ENCODE measurements at regions not wholly inside any gene's neighbourhood (a gene's known extent, or its start where the extent isn't known, plus 50 kb on each side); places are given as distances from the start of the nearest gene placed in this dataset.

DNA sequence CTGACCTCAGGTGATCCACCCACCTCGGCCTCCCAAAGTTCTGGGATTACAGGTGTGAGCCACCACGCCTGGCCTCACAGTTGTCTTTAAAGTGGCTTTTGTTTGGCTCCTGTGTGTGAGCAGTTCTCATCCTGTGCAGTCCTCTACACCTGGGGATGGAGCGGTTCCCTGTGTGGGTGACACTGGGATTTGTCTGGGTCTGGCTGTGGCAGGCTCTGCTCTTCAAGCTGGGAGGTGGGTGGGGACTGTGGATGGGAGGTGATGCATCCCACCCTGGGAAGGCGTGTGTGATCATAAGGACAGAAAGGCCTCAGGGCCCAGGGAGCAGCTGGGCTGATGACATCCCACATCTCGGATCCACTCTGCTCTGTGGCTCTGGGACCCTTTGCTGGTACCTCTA is 1266.8 kb downstream of the BRD1 start:
- in situ Hi-C loops (cut with HindIII; ENCODE audit: low pct_unique_long_range_greater_than_20kb, low sequenced_read_pairs), result no loop called here
- Histone ChIP-seq H3K9me3 (ENCODE audit: control insufficient read depth, insufficient read depth, low read depth, low read length) (no peaks in the 10 kb centered on the region), H3K4me1 (ENCODE audit: control insufficient read depth, insufficient read depth, low read length) (no peaks in the 10 kb centered on the region), H3K36me3 (ENCODE audit: control insufficient read depth, insufficient read depth, low read length) (no peaks in the 10 kb centered on the region), H3K4me3 (ENCODE audit: low read depth in 2 of 2, low read length in 2 of 2) (no peak overlapping the region), H3K27ac (ENCODE audit: low read length) (no peak overlapping the region), H3K27me3 (ENCODE audit: control insufficient read depth, insufficient read depth, low read length) (no peaks in the 10 kb centered on the region; the same call in 1 of the 2 replicates)
- CTCF ChIA-PET, result no interaction called here
- intact Hi-C loops (cut with micrococcal nuclease; ENCODE audit: unreplicated experiment), result no loop called here
- DNase-seq (ENCODE audit: low read depth, low spot score), result no peak
- POLR2A ChIA-PET, result no interaction called here
- BruUV-seq (replicated peaks), result no TSS peak
- ATAC-seq, result no peak
- TF ChIP-seq TCF7L2 (IDR thresholded peaks at IDR 0.05; ENCODE audit: low read depth, low read length) (no peak), SIN3A (IDR thresholded peaks at IDR 0.05; ENCODE audit: borderline replicate concordance, insufficient read depth, low read depth, low read length) (no peak), POLR2AphosphoS5 (IDR thresholded peaks at IDR 0.05; ENCODE audit: low read depth, low read length) (no peak)
- TF ChIP-seq, protein P1, sequence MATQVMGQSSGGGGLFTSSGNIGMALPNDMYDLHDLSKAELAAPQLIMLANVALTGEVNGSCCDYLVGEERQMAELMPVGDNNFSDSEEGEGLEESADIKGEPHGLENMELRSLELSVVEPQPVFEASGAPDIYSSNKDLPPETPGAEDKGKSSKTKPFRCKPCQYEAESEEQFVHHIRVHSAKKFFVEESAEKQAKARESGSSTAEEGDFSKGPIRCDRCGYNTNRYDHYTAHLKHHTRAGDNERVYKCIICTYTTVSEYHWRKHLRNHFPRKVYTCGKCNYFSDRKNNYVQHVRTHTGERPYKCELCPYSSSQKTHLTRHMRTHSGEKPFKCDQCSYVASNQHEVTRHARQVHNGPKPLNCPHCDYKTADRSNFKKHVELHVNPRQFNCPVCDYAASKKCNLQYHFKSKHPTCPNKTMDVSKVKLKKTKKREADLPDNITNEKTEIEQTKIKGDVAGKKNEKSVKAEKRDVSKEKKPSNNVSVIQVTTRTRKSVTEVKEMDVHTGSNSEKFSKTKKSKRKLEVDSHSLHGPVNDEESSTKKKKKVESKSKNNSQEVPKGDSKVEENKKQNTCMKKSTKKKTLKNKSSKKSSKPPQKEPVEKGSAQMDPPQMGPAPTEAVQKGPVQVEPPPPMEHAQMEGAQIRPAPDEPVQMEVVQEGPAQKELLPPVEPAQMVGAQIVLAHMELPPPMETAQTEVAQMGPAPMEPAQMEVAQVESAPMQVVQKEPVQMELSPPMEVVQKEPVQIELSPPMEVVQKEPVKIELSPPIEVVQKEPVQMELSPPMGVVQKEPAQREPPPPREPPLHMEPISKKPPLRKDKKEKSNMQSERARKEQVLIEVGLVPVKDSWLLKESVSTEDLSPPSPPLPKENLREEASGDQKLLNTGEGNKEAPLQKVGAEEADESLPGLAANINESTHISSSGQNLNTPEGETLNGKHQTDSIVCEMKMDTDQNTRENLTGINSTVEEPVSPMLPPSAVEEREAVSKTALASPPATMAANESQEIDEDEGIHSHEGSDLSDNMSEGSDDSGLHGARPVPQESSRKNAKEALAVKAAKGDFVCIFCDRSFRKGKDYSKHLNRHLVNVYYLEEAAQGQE (IDR thresholded peaks at IDR 0.05; ENCODE audit: insufficient read depth in 1 of 2, low read depth in 2 of 2, low read length in 1 of 2), result no peak
- TF ChIP-seq, protein P2, sequence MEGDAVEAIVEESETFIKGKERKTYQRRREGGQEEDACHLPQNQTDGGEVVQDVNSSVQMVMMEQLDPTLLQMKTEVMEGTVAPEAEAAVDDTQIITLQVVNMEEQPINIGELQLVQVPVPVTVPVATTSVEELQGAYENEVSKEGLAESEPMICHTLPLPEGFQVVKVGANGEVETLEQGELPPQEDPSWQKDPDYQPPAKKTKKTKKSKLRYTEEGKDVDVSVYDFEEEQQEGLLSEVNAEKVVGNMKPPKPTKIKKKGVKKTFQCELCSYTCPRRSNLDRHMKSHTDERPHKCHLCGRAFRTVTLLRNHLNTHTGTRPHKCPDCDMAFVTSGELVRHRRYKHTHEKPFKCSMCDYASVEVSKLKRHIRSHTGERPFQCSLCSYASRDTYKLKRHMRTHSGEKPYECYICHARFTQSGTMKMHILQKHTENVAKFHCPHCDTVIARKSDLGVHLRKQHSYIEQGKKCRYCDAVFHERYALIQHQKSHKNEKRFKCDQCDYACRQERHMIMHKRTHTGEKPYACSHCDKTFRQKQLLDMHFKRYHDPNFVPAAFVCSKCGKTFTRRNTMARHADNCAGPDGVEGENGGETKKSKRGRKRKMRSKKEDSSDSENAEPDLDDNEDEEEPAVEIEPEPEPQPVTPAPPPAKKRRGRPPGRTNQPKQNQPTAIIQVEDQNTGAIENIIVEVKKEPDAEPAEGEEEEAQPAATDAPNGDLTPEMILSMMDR (IDR thresholded peaks at IDR 0.05), result no peak

DNA sequence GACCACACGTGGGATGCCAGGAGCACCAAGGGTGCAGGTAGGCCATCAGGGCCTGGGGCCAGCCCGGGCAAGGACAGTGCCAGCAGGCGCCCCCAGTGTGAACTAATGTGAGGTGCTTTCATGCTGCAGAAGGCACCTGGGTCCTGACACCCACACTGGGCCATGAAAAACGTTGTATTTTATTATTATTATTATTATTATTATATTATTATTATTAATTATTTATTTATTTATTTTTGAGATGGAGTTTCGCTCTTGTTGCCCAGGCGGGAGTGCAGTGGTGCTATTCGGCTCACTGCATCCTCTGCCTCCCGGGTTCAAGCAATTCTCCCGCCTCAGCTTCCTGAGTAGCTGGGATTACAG is 1267.3 kb downstream of the BRD1 start:
- POLR2A ChIA-PET, result no interaction called here
- H3K27ac ChIP-seq (ENCODE audit: low read length), result no peak overlapping the region
- no peak for DNase-seq (ENCODE audit: low read depth, low spot score)
- TF ChIP-seq, protein P1 (IDR thresholded peaks at IDR 0.05; ENCODE audit: insufficient read depth in 1 of 2, low read depth in 2 of 2, low read length in 1 of 2), result no peak
- TF ChIP-seq TCF7L2 (IDR thresholded peaks at IDR 0.05; ENCODE audit: low read depth, low read length) (no peak), SIN3A (IDR thresholded peaks at IDR 0.05; ENCODE audit: borderline replicate concordance, insufficient read depth, low read depth, low read length) (no peak), POLR2AphosphoS5 (IDR thresholded peaks at IDR 0.05; ENCODE audit: low read depth, low read length) (no peak)
- TF ChIP-seq, protein P2 (IDR thresholded peaks at IDR 0.05), result no peak
- no peaks in the 10 kb centered on the region for H3K9me3 ChIP-seq (ENCODE audit: control insufficient read depth, insufficient read depth, low read depth, low read length)
- H3K27me3 ChIP-seq (ENCODE audit: control insufficient read depth, insufficient read depth, low read length), result no peaks in the 10 kb centered on the region; the same call in 1 of the 2 replicates
- BruUV-seq (replicated peaks), result no TSS peak
- no peaks in the 10 kb centered on the region for H3K4me1 ChIP-seq (ENCODE audit: control insufficient read depth, insufficient read depth, low read length)
- intact Hi-C loops (cut with micrococcal nuclease; ENCODE audit: unreplicated experiment), result no loop called here
- no peak overlapping the region for H3K4me3 ChIP-seq (ENCODE audit: low read depth in 2 of 2, low read length in 2 of 2)
- H3K36me3 ChIP-seq (ENCODE audit: control insufficient read depth, insufficient read depth, low read length), result no peaks in the 10 kb centered on the region
- CTCF ChIA-PET, result no interaction called here
- ATAC-seq, result no peak
- in situ Hi-C loops (cut with HindIII; ENCODE audit: low pct_unique_long_range_greater_than_20kb, low sequenced_read_pairs), result no loop called here

Measured in Panc1 (cell line).